Thoracic aorta (tissue), 2 donors: ENCODE measurements at regions not wholly inside any gene's neighbourhood (a gene's known extent, or its start where the extent isn't known, plus 50 kb on each side); places are given as distances from the start of the nearest gene placed in this dataset.

ENCODE experiments used
- ATAC-seq: fragments of 150-250 bp; one replicate; pipeline ENCODE4 v1.8.0; 2017; ENCODE audit warnings: low read depth; ENCODE audit not compliant: insufficient number of reproducible peaks, low FRiP score
- DNase-seq: peaks from one replicate; pipeline ENCODE4 v3.0.0-alpha.2; 2020; ENCODE audit warnings: low spot score
- H3K27ac ChIP-seq, 2 donors: fragments of 200-600 bp; sonication (generic); 1 replicate in 1 of 2; 2 replicates in 1 of 2; pipeline ENCODE4 v1.5.1; 2016; ENCODE audit warnings: mild to moderate bottlenecking in 2 of 2, moderate library complexity in 2 of 2
- H3K27me3 ChIP-seq: fragments of 200-600 bp; sonication (generic); replicated peaks from 2 replicates; pipeline ENCODE4 v1.6.0; 2016; ENCODE audit warnings: mild to moderate bottlenecking; ENCODE audit not compliant: insufficient read depth
- H3K36me3 ChIP-seq: fragments of 200-600 bp; sonication (generic); one replicate; pipeline ENCODE4 v1.5.1; 2016
- H3K4me1 ChIP-seq, 2 donors: fragments of 200-600 bp; sonication (generic); 1 replicate in 1 of 2; 2 replicates in 1 of 2; pipeline versions ENCODE4 v1.5.1 to v1.6.0; 2016; ENCODE audit warnings: low read depth in 2 of 2, mild to moderate bottlenecking in 1 of 2; ENCODE audit not compliant: control insufficient read depth in 1 of 2
- H3K4me3 ChIP-seq: fragments of 200-600 bp; sonication (generic); 2 replicates; pipeline ENCODE4 v1.5.1; 2016; ENCODE audit warnings: mild to moderate bottlenecking
- H3K9me3 ChIP-seq: fragments of 200-600 bp; sonication (generic); 2 replicates; pipeline ENCODE4 v1.5.1; 2016
- CTCF ChIP-seq: fragments of 200-600 bp; sonication (generic); IDR thresholded peaks from one replicate; pipeline ENCODE4 v1.5.1; 2019; ENCODE audit warnings: antibody characterized with exemption

- Histone ChIP-seq H3K27me3 (no peaks in the 10 kb centered on the region), H3K4me1 (peaks cover 0 to 9% of the 10 kb centered on the region in 2 donors), H3K27ac (no peak overlapping the region), H3K9me3 (no peaks in the 10 kb centered on the region), H3K36me3 (no peaks in the 10 kb centered on the region), H3K4me3 (no peak overlapping the region)
- ATAC-seq (no peak), DNase-seq (no peak)
- no peak for TF ChIP-seq CTCF
Observed at GRCh38 chr6:140427842-140428241, 1053.4 kb upstream of the CITED2 start.

DNA sequence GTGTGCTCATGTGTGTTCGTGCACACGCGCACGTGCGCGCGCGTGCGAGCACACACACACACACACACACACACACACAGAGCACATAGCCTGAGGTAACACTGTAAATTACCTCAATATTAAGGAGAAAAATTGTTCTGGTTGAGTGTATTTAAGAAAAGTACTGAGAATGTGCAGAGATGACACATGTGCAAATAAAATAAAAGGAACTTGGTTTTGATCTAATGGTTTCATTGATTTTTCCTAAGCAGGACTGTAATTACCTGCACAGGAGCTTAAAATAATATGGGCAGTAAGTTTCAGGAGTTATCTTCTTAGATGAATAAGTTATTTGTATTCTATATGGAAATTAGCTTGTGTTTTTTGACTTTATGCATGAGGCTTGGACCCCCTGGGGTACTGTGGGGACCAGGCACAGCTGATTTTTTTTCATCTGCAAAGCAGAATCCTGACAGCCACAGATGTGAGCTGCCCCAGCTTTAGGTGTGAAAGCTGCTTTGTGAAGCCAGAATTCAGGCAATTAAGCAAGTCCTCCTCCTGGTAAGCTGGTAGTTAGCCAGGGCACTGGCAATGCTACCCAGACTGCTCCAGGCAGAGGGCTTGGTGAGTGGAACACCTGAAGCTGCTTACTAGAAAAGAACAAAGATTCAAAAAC lies 1040.6 kb upstream of the CITED2 start:
- no peaks in the 10 kb centered on the region for H3K4me1 ChIP-seq
- no peak for DNase-seq
- H3K27ac ChIP-seq, result no peak overlapping the region
- H3K9me3 ChIP-seq, result peaks cover 6% of the 10 kb centered on the region
- no peak overlapping the region for H3K4me3 ChIP-seq
- no peak for ATAC-seq
- TF ChIP-seq CTCF, result no peak
- no peaks in the 10 kb centered on the region for H3K27me3 ChIP-seq
- no peaks in the 10 kb centered on the region for H3K36me3 ChIP-seq

DNA sequence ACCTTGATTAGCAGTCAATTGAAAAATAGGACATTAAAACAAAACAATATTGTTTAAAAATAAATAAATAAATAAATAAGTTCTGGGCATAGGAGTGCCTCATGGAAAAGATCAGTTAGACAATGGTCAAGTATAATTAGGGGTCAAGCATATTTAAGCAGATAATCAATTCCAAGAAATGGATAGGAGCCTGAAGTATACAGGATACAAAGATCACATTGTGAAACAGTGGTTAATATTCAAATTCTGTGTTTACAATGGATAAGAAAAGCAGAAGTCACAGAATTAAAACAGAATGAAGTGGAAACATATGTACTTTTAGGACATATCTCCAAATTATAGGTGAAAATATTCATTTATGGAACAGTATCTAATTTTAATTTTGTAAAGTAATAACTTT lies 1028.6 kb upstream of the CITED2 start:
- Histone ChIP-seq H3K27me3 (no peaks in the 10 kb centered on the region), H3K27ac (no peak overlapping the region), H3K4me1 (peaks cover 0 to 5% of the 10 kb centered on the region in 2 donors), H3K36me3 (no peaks in the 10 kb centered on the region), H3K4me3 (no peak overlapping the region), H3K9me3 (no peaks in the 10 kb centered on the region)
- TF ChIP-seq CTCF, result no peak
- DNase-seq (no peak), ATAC-seq (no peak)

- no peak overlapping the region for H3K27ac ChIP-seq
- no peaks in the 10 kb centered on the region for H3K9me3 ChIP-seq
- H3K4me3 ChIP-seq, result no peak overlapping the region
- peaks cover 0 to 5% of the 10 kb centered on the region in 2 donors for H3K4me1 ChIP-seq
- no peaks in the 10 kb centered on the region for H3K36me3 ChIP-seq
- no peaks in the 10 kb centered on the region for H3K27me3 ChIP-seq
- DNase-seq, result no peak
- TF ChIP-seq CTCF, result no peak
- ATAC-seq, result no peak
Observed at GRCh38 chr6:140401761-140402160, 1027.3 kb upstream of the CITED2 start.

DNA sequence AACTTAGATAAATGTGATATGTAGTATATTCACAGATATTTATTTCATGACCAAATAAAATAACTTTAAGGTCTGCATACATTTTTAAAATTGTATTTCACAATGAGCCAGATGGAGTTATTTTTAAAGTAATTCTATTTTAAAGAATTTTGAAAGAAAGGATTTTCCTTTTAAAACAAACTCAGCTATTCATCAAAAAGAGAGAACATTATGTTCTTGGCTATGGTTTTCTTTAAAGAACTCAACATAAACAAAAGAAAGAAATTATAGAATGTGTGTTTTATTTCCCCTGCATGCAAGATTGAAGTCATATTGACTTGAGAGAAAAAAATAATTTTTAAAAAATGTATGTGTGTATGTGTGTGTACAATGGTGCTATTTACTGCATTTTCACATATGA lies 1023.6 kb upstream of the CITED2 start:
- no peak for TF ChIP-seq CTCF
- Histone ChIP-seq H3K27ac (no peak overlapping the region), H3K4me1 (peaks cover 0 to 5% of the 10 kb centered on the region in 2 donors), H3K4me3 (no peak overlapping the region), H3K9me3 (no peaks in the 10 kb centered on the region), H3K36me3 (no peaks in the 10 kb centered on the region), H3K27me3 (no peaks in the 10 kb centered on the region)
- DNase-seq (no peak), ATAC-seq (no peak)
